ENCODE measurements at regions not wholly inside any gene's neighbourhood (a gene's known extent, or its start where the extent isn't known, plus 50 kb on each side); places are given as distances from the start of the nearest gene placed in this dataset.

DNA sequence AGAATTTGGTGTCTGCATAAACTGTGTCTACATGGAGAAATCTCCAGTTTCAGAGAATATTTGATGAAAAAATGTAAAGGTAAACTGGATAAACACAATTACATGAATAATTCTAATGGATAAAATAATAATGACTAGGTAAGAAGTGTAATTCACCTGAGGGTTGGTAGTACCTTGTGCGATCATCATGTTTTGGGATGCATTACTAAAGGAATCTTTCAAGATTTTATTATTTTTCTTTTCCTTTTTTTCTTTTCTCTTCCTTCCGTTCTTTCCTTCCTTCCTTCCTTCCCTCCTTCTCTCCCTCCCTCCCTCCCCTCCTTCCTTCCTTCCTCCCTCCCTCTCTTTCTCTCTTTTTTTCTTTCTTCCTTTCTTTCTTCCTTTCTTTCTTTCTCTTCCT lies 818.7 kb downstream of the LTN1 start:
- TF ChIP-seq CTCF (IDR thresholded peaks at IDR 0.05) (no peak), EP300 (IDR thresholded peaks at IDR 0.05) (no peak), POLR2AphosphoS5 (IDR thresholded peaks at IDR 0.05) (no peak), POLR2A (IDR thresholded peaks at IDR 0.05) (no peak)
